Endothelial cell of umbilical vein (primary cell): ENCODE measurements at regions not wholly inside any gene's neighbourhood (a gene's known extent, or its start where the extent isn't known, plus 50 kb on each side); places are given as distances from the start of the nearest gene placed in this dataset.

ENCODE experiments used
- BruUV-seq: library from RNA; stranded (reverse); fragments of 400-500 nt; replicated peaks from 2 replicates; lab custom pipeline; 2021; lab: Mats Ljungman, UMichigan
- CTCF ChIA-PET: fragments of 300-600, 350-600 bp; sonication (Branson Sonifier 250); formaldehyde crosslinking; loops from one replicate; lab custom pipeline; 2021; ENCODE audit warnings: antibody characterized with exemption, inconsistent platforms; lab: Charles Lee
- POLR2A ChIA-PET: fragments of 300-600, 350-600 bp; sonication (Branson Sonifier 250); formaldehyde crosslinking; loops from one replicate; lab custom pipeline; 2021; ENCODE audit warnings: antibody characterized with exemption, inconsistent platforms; lab: Charles Lee
- DNase-seq: peaks from one replicate; pipeline ENCODE4 v3.0.0-alpha.2; 2011; ENCODE audit warnings: low read depth, low spot score
- FAIRE-seq: peaks from 2 replicates; lab custom pipeline; 2011; peaks lifted over from hg19 to GRCh38; lab: Jason Lieb, UNC
- H2AFZ ChIP-seq: 2 replicates; pipeline ENCODE4 v1.6.0; 2012; ENCODE audit warnings: low read depth, low read length, control low read depth, inconsistent platforms
- H3K27ac ChIP-seq: 2 replicates; pipeline ENCODE4 v1.5.1; 2011; ENCODE audit warnings: low read depth, mild to moderate bottlenecking, control low read depth, low read length, moderate library complexity; ENCODE audit not compliant: insufficient read depth
- H3K27me3 ChIP-seq, 2 experiments: 2 replicates each; pipeline versions ENCODE4 v1.6.0 to v1.6.1; 2011; ENCODE audit warnings: low read length in 2 of 2, mixed read lengths in 1 of 2; ENCODE audit not compliant: control insufficient read depth in 2 of 2, insufficient read depth in 2 of 2
- H3K36me3 ChIP-seq, 2 experiments: 2 replicates in 1 of 2; 3 replicates in 1 of 2; pipeline ENCODE4 v1.5.1; 2011; ENCODE audit warnings: low read length in 2 of 2, mild to moderate bottlenecking in 1 of 2, moderate library complexity in 1 of 2; ENCODE audit not compliant: control insufficient read depth in 2 of 2, insufficient read depth in 2 of 2; ENCODE audit errors: extremely low read depth in 1 of 2
- H3K4me1 ChIP-seq: 3 replicates; pipeline ENCODE4 v1.5.1; 2011; ENCODE audit warnings: mild to moderate bottlenecking, low read length; ENCODE audit not compliant: control insufficient read depth, insufficient read depth; ENCODE audit errors: extremely low read depth
- H3K4me2 ChIP-seq: 2 replicates; pipeline ENCODE4 v1.6.1; 2011; ENCODE audit warnings: low read length, control low read depth, mixed read lengths; ENCODE audit not compliant: insufficient read depth
- H3K4me3 ChIP-seq, 3 experiments: fragments of 200-600 bp in 1 of 3; sonication (generic), shearing (Covaris generic) in 1 of 3; replicated peaks in 1 of 3; 2 replicates each; pipeline ENCODE4 v1.5.1; 2011 to 2016; ENCODE audit warnings: control low read depth in 3 of 3, low read length in 3 of 3, mild to moderate bottlenecking in 2 of 3, inconsistent platforms in 1 of 3, low read depth in 1 of 3, moderate library complexity in 1 of 3; ENCODE audit not compliant: insufficient read depth in 1 of 3
- H3K79me2 ChIP-seq: 2 replicates; pipeline ENCODE4 v1.6.0; 2012; ENCODE audit warnings: low read length, inconsistent platforms; ENCODE audit not compliant: control insufficient read depth, insufficient read depth
- H3K9ac ChIP-seq: replicated peaks from 2 replicates; pipeline ENCODE3; 2011; ENCODE audit warnings: low read length, control low read depth; ENCODE audit not compliant: insufficient read depth; ENCODE audit errors: extremely low read depth
- H3K9me1 ChIP-seq: replicated peaks from 3 replicates; pipeline ENCODE4 v1.6.0; 2011; ENCODE audit warnings: mild to moderate bottlenecking, low read length; ENCODE audit not compliant: control insufficient read depth, insufficient read depth; ENCODE audit errors: extremely low read depth
- H3K9me3 ChIP-seq: replicated peaks from 2 replicates; pipeline ENCODE4 v1.5.1; 2012; ENCODE audit warnings: low read length, inconsistent platforms; ENCODE audit not compliant: control insufficient read depth, insufficient read depth
- H4K20me1 ChIP-seq: replicated peaks from 2 replicates; pipeline ENCODE3; 2011; ENCODE audit warnings: mild to moderate bottlenecking, low read length; ENCODE audit not compliant: control insufficient read depth, insufficient read depth; ENCODE audit errors: extremely low read depth
- EZH2 ChIP-seq: IDR thresholded peaks from 2 replicates; pipeline ENCODE4 v1.6.1; 2012; ENCODE audit warnings: borderline replicate concordance, low read depth, mild to moderate bottlenecking, moderate library complexity, low read length, inconsistent platforms; ENCODE audit not compliant: severe bottlenecking
- GATA2 ChIP-seq: IDR thresholded peaks from 2 replicates; pipeline ENCODE4 v1.7.0; 2011; ENCODE audit warnings: low read depth, mild to moderate bottlenecking, moderate library complexity, mixed read lengths, low read length; ENCODE audit not compliant: insufficient read length, insufficient read depth
- JUN ChIP-seq: IDR thresholded peaks from 2 replicates; pipeline ENCODE4 v1.6.1; 2011; ENCODE audit warnings: borderline replicate concordance, low read depth; ENCODE audit not compliant: insufficient read length, insufficient read depth
- MYC ChIP-seq: IDR thresholded peaks from one replicate; pipeline ENCODE4 v1.6.1; 2011; ENCODE audit warnings: mild to moderate bottlenecking, low read depth, low read length
- POLR2A ChIP-seq: IDR thresholded peaks from 2 replicates; pipeline ENCODE4 v1.6.1; 2012; ENCODE audit warnings: low read depth, mild to moderate bottlenecking, control low read depth, low read length
- POLR2AphosphoS5 ChIP-seq: IDR thresholded peaks from 2 replicates; pipeline ENCODE4 v1.6.1; 2012; ENCODE audit warnings: low read depth, mild to moderate bottlenecking, control low read depth, low read length, moderate library complexity; ENCODE audit not compliant: insufficient read depth
- dilution Hi-C: fragments of 300-500 bp; cut with MboI; formaldehyde crosslinking; loops from one replicate; pipeline ENCODE4 v1.15.0; 2019; ENCODE audit warnings: low sequenced_read_pairs; ENCODE audit not compliant: extremely low pct_ligation_motif_present
- intact Hi-C: fragments of 100-400 bp; cut with micrococcal nuclease; formaldehyde crosslinking; loops from one replicate; pipeline ENCODE4 v1.10.0; 2022
- TF ChIP-seq, protein P1 (sequence below), 2 donors: IDR thresholded peaks; 1 replicate in 1 of 2; 2 replicates in 1 of 2; pipeline ENCODE4 v1.5.1; 2011; ENCODE audit warnings: low read length in 2 of 2, mild to moderate bottlenecking in 2 of 2, moderate library complexity in 2 of 2, control low read depth in 1 of 2, inconsistent platforms in 1 of 2, low read depth in 1 of 2; ENCODE audit not compliant: insufficient read depth in 1 of 2; ENCODE audit errors: extremely low read depth in 1 of 2

DNA sequence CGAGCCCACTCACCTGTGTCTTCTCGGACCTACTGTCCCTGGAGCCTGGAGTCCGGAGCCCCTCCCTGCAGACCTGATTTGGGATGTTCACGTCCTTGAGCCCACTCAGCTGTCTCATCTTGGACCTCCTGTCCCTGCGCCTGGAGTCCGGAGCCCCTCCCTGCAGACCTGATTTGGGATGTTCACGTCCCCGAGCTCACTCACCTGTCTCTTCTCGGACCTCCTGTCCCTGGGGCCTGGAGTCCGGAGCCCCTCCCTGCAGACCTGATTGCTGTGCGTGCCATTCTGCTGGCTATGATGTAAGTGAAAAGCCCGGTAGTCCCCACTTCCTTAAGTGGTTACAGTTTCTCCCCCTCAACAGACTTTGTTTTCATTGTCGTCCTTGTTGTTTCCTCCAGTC, 867.1 kb downstream of the BRD1 start:
- TF ChIP-seq JUN (no peak), MYC (no peak), GATA2 (no peak), POLR2AphosphoS5 (no peak)
- BruUV-seq, result no TSS peak
- Histone ChIP-seq H3K36me3 (no peaks in the 10 kb centered on the region), H3K9me1 (no peaks in the 10 kb centered on the region), H3K4me3 (no peak overlapping the region), H3K4me2 (no peak overlapping the region), H4K20me1 (no peaks in the 10 kb centered on the region), H3K4me1 (no peaks in the 10 kb centered on the region), H3K27ac (no peak overlapping the region), H3K9ac (no peak overlapping the region), H3K79me2 (no peaks in the 10 kb centered on the region), H3K9me3 (peaks cover 5% of the 10 kb centered on the region), H3K27me3 (no peaks in the 10 kb centered on the region), H2AFZ (no peak overlapping the region)
- ChIA-PET CTCF (no interaction called here), POLR2A (no interaction called here)
- intact Hi-C loops (no loop called here), dilution Hi-C loops (no loop called here)
- DNase-seq (no peak), FAIRE-seq (no peak)

DNA sequence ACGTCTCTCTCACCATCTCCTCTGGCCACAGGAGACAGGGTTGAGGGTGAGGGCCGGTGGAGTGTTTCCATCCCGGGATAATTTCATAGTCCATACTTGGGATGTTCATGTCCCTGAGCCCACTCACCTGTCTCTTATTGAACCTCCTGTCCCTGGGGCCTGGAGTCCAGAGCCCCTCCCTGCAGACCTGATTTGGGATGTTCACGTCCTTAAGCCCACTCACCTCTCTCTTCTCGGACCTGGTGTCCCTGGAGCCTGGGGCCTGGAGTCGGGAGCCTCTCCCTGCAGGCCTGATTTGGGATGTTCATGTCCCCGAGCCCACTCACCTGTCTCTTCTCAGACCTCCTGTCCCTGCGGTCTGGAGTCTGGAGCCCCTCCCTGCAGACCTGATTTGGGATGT, 868.2 kb downstream of the BRD1 start:
- intact Hi-C loops (no loop called here), dilution Hi-C loops (no loop called here)
- ChIA-PET CTCF (no interaction called here), POLR2A (no interaction called here)
- no peak for FAIRE-seq
- no peaks in the 10 kb centered on the region for H3K36me3 ChIP-seq
- no peaks in the 10 kb centered on the region for H4K20me1 ChIP-seq
- peaks cover 8% of the 10 kb centered on the region for H3K9me3 ChIP-seq
- H3K4me3 ChIP-seq, result no peak overlapping the region
- no peaks in the 10 kb centered on the region for H3K79me2 ChIP-seq
- no peak for DNase-seq
- H3K27ac ChIP-seq, result no peak overlapping the region
- no peaks in the 10 kb centered on the region for H3K4me1 ChIP-seq
- H2AFZ ChIP-seq, result no peak overlapping the region
- no peaks in the 10 kb centered on the region for H3K9me1 ChIP-seq
- no peak overlapping the region for H3K4me2 ChIP-seq
- H3K27me3 ChIP-seq, result no peaks in the 10 kb centered on the region
- H3K9ac ChIP-seq, result no peak overlapping the region
- no TSS peak for BruUV-seq
- no peak for TF ChIP-seq GATA2
- TF ChIP-seq, protein P1, sequence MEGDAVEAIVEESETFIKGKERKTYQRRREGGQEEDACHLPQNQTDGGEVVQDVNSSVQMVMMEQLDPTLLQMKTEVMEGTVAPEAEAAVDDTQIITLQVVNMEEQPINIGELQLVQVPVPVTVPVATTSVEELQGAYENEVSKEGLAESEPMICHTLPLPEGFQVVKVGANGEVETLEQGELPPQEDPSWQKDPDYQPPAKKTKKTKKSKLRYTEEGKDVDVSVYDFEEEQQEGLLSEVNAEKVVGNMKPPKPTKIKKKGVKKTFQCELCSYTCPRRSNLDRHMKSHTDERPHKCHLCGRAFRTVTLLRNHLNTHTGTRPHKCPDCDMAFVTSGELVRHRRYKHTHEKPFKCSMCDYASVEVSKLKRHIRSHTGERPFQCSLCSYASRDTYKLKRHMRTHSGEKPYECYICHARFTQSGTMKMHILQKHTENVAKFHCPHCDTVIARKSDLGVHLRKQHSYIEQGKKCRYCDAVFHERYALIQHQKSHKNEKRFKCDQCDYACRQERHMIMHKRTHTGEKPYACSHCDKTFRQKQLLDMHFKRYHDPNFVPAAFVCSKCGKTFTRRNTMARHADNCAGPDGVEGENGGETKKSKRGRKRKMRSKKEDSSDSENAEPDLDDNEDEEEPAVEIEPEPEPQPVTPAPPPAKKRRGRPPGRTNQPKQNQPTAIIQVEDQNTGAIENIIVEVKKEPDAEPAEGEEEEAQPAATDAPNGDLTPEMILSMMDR (IDR thresholded peaks at IDR 0.05; ENCODE audit: extremely low read depth in 1 of 2, insufficient read depth in 1 of 2, low read depth in 1 of 2, low read length in 2 of 2), result no peak
- no peak for TF ChIP-seq EZH2
- TF ChIP-seq POLR2A, result no peak
- TF ChIP-seq MYC, result no peak
